Heart left ventricle (tissue), 16 donors: ENCODE measurements at regions not wholly inside any gene's neighbourhood (a gene's known extent, or its start where the extent isn't known, plus 50 kb on each side); places are given as distances from the start of the nearest gene placed in this dataset.

Experiments used
- ATAC-seq, 4 donors: fragments of 200-7000 bp; cut with Tn5 transposase; one replicate each; pipeline ENCODE4 v1.9.1; 2020 to 2022; ENCODE audit warnings: moderate library complexity in 4 of 4, mild to moderate bottlenecking in 3 of 4, moderate number of reproducible peaks in 1 of 4
- DNase-seq, 5 donors: peaks; one replicate each; pipeline ENCODE4 v3.0.0-alpha.2; 2020
- H3K27ac ChIP-seq, 12 donors: fragments of 200-600 bp; sonication (generic) in 4 of 12; one replicate each; pipeline versions ENCODE4 v1.5.0 to v1.8.0; 2016 to 2022; ENCODE audit warnings: mild to moderate bottlenecking in 2 of 12
- H3K27me3 ChIP-seq, 9 donors: fragments of 200-600 bp; sonication (generic) in 2 of 9; one replicate each; pipeline versions ENCODE4 v1.5.1 to v1.8.0; 2016 to 2022; ENCODE audit warnings: mild to moderate bottlenecking in 3 of 9
- H3K36me3 ChIP-seq, 9 donors: fragments of 200-600 bp; sonication (generic) in 2 of 9; one replicate each; pipeline versions ENCODE4 v1.5.0 to v1.8.0; 2018 to 2022; ENCODE audit warnings: mild to moderate bottlenecking in 2 of 9
- H3K4me1 ChIP-seq, 12 donors: fragments of 200-600 bp; sonication (generic) in 4 of 12; one replicate each; pipeline versions ENCODE4 v1.5.0 to v1.8.0; 2016 to 2022; ENCODE audit warnings: mild to moderate bottlenecking in 3 of 12
- H3K4me3 ChIP-seq, 12 donors: fragments of 200-600 bp; sonication (generic) in 4 of 12; one replicate each; pipeline versions ENCODE4 v1.5.0 to v1.8.0; 2017 to 2022; ENCODE audit warnings: mild to moderate bottlenecking in 9 of 12, moderate library complexity in 4 of 12
- H3K9me3 ChIP-seq, 12 donors: fragments of 200-600 bp; sonication (generic) in 4 of 12; one replicate each; pipeline versions ENCODE4 v1.5.0 to v1.8.0; 2016 to 2022; ENCODE audit warnings: mild to moderate bottlenecking in 1 of 12
- CTCF ChIP-seq, 12 donors: fragments of 200-600 bp; sonication (generic) in 4 of 12; IDR thresholded peaks; one replicate each; pipeline versions ENCODE4 v1.5.0 to v1.8.0; 2018 to 2022; ENCODE audit warnings: antibody characterized with exemption in 12 of 12, mild to moderate bottlenecking in 5 of 12
- POLR2A ChIP-seq, 2 donors: fragments of 450-650 bp; IDR thresholded peaks; one replicate each; pipeline ENCODE4 v1.6.1; 2017; ENCODE audit warnings: antibody characterized with exemption in 2 of 2, mild to moderate bottlenecking in 2 of 2, moderate library complexity in 2 of 2
- WGBS, 4 donors: extraction: QIAGEN DNeasy Blood & Tissue Kit in 2 of 4; methylation state at CpG; one replicate each; pipeline versions ENCODE4 v1.1.5 to v1.1.7; 2013 to 2018; 5-methylcytosine and 5-hydroxymethylcytosine counted together
- intact Hi-C, 10 donors: fragments of 100-400 bp; cut with DNase I; formaldehyde crosslinking; loops; one replicate each; pipeline versions ENCODE4 v1.11.1 to v1.14.2; 2022
- donor health status: ischemic (EF 13 %, LVEDD 7.1; RV severe dilation, severe dysfunction).
- donor health status: healthy with polysubstance abuse.
- donor health status: DM: no; HTN: yes; CAD: no.
- donor health status: DM: no; HTN: no; CAD: no.
- donor health status: ischemic (EF 25% LVEDD 6.9; RV normal size, moderate dysfunction).
- donor health status: ischemic (EF 25% LVEDD 5.7; RV mildly dilated, moderate dysfunction).
- donor health status: healthy.
- donor health status: DM: yes; HTN: yes; CAD: no.
- donor health status: ischemic (EF 35%, LVEDD 5.7; RV mildly dilated, moderate dysfunction).
- donor health status: nonischemic (EF 11% LVEDD 7.7; RV severe dilation, severe dysfunction).
- donor health status: DM: yes; HTN: yes; CAD: no.
- donor health status: PGD.
- donor health status: ischemic (EF 29% LVEDD 5.4; RV normal size, mild dysfunction).
- donor health status: nonischemic (EF 23%, LVEDD 6.1; RV moderate dilation, normal function).

DNA sequence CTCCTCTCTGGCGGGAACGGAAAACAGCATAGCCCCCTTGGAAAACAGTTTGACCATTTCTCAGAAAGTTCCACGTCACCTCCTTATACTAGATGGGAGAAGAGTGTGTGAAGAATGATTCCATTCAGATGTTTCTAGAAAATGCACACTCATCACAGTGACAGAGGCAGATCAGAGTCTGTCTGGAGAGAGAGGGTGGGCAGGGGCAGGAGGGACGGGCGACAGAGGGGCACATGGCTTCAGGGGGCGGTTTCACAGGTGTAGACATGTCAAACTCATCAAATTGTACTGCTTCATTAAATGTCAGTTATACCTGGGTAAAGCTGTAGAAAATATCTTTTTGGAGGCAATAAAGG lies 88.8 kb upstream of the TAF1B start:
- ATAC-seq = no peak
- H3K36me3 ChIP-seq = no peaks in the 10 kb centered on the region
- no peaks in the 10 kb centered on the region for H3K9me3 ChIP-seq
- H3K27ac ChIP-seq = no peak overlapping the region
- peaks cover 0 to 59% (median 36%) of the 10 kb centered on the region in 12 donors for H3K4me1 ChIP-seq
- DNase-seq = peak in 1 of 5 donors; percentile 14
- H3K27me3 ChIP-seq = no peaks in the 10 kb centered on the region
- 87 to 95% (median 93%) methylated on average over 6 of the region's 6 CpGs for WGBS, 4 donors
- no peak overlapping the region for H3K4me3 ChIP-seq
- TF ChIP-seq CTCF (IDR thresholded peaks at IDR 0.05) = no peak
- intact Hi-C loops = no loop called here

- 82 to 92% (median 88%) methylated on average over 11 of the region's 11 CpGs for WGBS, 4 donors
- Histone ChIP-seq H3K4me3 (no peak overlapping the region), H3K27me3 (no peaks in the 10 kb centered on the region), H3K36me3 (no peaks in the 10 kb centered on the region), H3K4me1 (peaks cover 0 to 64% (median 36%) of the 10 kb centered on the region in 12 donors), H3K27ac (no peak overlapping the region), H3K9me3 (no peaks in the 10 kb centered on the region)
- DNase-seq = peak in 1 of 5 donors; percentile 28
- no peak for TF ChIP-seq CTCF (IDR thresholded peaks at IDR 0.05)
- TF ChIP-seq POLR2A (IDR thresholded peaks at IDR 0.05) = no peak
- intact Hi-C loops = loop anchor here in 3 of 10 donors (5.0 kb wide), 1 partner anchor 123 kb away; the partner anchor contains the start of gene YWHAQ (in 3 of the 3)
- no peak for ATAC-seq
These were observed 88.3 kb upstream of the TAF1B start for GRCh38 chr2:9755008-9755407.

- no peak overlapping the region for H3K4me3 ChIP-seq
- no peak for TF ChIP-seq CTCF (IDR thresholded peaks at IDR 0.05)
- TF ChIP-seq POLR2A (IDR thresholded peaks at IDR 0.05) = no peak
- 95 to 97% (median 96%) methylated on average over 12 of the region's 12 CpGs for WGBS, 4 donors
- intact Hi-C loops = loop anchor here in 3 of 10 donors (5.0 kb wide), 1 partner anchor 123 kb away; the partner anchor contains the start of gene YWHAQ (in 3 of the 3)
- DNase-seq = no peak
- H3K27ac ChIP-seq = no peak overlapping the region
- no peaks in the 10 kb centered on the region for H3K27me3 ChIP-seq
- H3K9me3 ChIP-seq = no peaks in the 10 kb centered on the region
- no peak for ATAC-seq
- H3K36me3 ChIP-seq = no peaks in the 10 kb centered on the region
- peaks cover 0 to 69% (median 36%) of the 10 kb centered on the region in 12 donors for H3K4me1 ChIP-seq
These were observed 87.6 kb upstream of the TAF1B start for GRCh38 chr2:9755638-9756037.

GRCh38 chr2:9756692-9757250 lies 86.5 kb upstream of the TAF1B start:
- no peaks in the 10 kb centered on the region for H3K9me3 ChIP-seq
- ATAC-seq (no peak), DNase-seq (peak in 1 of 5 donors; percentile 47)
- TF ChIP-seq CTCF (IDR thresholded peaks at IDR 0.05) (no peak), POLR2A (IDR thresholded peaks at IDR 0.05) (no peak)
- WGBS, 4 donors = 77 to 85% (median 83%) methylated on average over 11 of the region's 11 CpGs
- H3K27ac ChIP-seq = peak overlapping the region in 6 of 12 donors; percentile 72 to 94 (median 86)
- no peak overlapping the region for H3K4me3 ChIP-seq
- no peaks in the 10 kb centered on the region for H3K27me3 ChIP-seq
- intact Hi-C loops = loop anchor here in 3 of 10 donors (5.0 kb wide), 1 partner anchor 124 kb away; the partner anchor contains the start of gene YWHAQ (in 3 of the 3)
- no peaks in the 10 kb centered on the region for H3K36me3 ChIP-seq
- H3K4me1 ChIP-seq = peaks cover 0 to 76% (median 45%) of the 10 kb centered on the region in 12 donors
